Fibroblast of skin of left biceps (primary cell): ENCODE measurements at regions not wholly inside any gene's neighbourhood (a gene's known extent, or its start where the extent isn't known, plus 50 kb on each side); places are given as distances from the start of the nearest gene placed in this dataset.
"Not testable (repeated sequence)": the region's sequence is repeated elsewhere in the genome, so short reads cannot be mapped to it uniquely, and the experiment has no call there.

ENCODE experiments used
- DNase-seq, 2 experiments: peaks; one replicate each; pipeline ENCODE4 v3.0.0-alpha.2; 2013; ENCODE audit warnings: low read depth in 2 of 2

DNA sequence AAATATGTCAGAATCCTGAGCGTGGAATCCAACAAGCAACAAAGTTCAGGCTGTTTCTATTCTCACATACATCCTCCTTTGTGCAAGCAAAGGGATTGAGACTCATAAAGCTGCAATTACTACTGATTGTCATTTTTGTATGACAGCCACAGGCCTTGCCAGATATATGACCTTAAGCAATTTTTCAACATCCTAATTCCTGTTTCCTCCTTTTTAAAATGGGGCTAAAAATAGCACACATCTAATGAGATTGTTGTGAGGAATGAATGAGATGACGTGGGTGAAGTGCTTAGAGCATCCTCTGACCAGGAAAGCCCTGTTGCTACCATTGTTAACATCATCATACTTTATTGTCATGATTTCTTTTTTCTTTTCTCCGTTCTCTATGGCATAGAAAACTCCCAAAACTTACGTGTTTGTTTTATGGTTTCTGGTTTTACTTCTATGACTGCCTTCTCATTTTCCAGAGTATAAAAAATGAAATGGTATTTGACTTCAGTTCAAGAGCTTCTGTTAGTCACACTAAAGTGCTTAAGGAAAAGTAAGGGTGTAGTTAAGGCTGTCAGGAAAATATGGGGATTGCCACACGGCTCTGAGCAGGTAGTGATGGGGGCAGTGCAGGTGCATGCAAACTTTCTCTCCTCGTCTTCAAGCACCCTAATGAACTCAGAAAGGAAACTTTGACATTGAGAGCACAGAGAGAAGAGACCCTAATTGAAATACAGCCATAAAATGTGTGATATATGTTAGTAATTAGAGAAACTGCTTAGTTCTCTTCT, 590.6 kb upstream of the NETO1 start:
- no peak for DNase-seq

DNA sequence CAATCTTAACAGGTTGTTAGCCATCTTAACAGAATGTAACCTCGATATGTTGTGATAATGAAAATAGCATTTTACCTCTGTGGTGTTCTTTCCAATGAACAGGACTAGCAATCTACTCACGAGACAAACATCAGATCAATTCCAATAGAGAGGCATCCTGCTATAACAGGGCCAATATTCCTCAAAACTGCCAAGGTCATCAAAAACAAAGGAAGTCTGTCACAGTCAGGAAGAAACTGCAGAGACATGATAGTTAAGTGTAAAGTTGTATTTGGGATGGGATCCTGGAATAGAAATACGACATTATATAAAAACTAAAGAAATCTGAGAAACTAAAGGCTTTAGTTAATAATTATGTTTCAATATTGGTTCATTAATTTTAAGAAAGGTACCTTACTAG, 588.9 kb upstream of the NETO1 start:
- no peak for DNase-seq

DNA sequence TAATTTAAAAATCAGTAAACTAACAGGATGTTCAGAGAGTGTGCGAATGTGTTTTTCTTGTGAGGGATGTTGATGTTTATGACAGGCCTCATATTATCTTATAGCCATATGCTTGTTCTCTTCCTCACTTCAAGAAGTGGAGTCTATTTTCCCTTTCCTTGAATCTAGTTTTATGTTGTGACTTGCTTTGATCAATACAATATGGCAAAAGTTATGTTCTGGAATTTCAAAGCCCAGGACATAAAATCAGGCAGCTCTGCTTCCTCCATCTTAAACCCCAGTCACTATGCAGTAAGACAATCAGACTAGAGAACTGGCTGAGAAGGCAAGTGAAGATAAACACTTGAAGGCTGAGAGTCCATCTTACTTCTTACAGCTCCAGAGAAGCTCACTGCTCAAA, 585.1 kb upstream of the NETO1 start:
- no peak for DNase-seq

DNA sequence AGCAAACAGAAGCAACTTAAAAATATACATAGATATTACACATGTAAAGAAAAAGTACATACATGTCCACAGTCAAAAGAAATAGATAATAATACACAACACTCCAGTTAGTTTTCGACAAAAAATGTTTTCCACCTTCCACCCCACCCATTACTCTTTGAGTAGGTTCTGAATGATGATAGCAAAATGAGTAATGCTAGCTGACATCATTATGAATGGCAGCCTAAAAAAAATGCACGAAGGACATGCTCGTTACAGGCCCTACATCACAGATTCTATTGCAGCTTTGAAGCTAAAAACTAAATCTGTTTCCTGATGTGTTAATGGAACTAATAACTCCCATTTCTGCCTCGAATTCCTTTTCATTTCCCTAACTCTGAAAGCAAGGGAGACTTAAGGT, 578.7 kb upstream of the NETO1 start:
- DNase-seq = no peak

DNA sequence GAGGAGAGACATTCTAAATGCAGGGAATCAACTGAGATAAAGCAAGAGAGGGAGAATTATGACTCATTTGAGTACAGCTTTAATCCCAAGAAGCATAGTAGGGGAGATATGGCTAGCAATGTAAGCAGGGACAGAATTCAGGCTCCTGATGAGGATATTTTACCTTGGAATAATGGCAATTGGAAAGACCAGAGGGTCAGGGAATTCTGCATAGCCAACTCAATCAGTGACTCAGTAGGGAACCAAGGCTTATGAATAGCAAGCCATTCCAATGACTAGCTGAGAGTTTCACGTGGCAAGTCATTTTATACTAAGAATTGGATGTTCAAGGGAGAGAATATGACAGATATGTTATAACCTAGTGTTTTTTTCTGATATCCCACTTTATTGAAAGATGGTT, 563.8 kb upstream of the NETO1 start:
- no peak for DNase-seq

DNA sequence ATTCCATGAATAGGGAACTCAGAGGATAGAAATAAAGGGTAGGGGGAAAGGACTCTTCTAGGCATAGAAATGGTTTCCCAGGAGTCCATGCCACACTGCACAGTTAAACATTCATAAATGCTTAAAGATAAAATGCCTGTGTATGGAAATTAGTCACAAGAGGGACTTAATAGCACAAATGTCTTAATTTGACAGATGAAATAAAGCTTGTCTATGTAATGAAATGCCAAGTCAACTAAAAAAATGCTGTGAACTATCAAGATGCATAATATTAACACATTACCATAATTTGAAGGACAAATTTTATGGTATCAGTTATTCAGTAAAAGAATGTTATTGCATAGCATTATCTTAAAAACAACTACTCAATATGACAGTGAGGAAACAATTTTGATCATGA, 553.2 kb upstream of the NETO1 start:
- no peak for DNase-seq

DNA sequence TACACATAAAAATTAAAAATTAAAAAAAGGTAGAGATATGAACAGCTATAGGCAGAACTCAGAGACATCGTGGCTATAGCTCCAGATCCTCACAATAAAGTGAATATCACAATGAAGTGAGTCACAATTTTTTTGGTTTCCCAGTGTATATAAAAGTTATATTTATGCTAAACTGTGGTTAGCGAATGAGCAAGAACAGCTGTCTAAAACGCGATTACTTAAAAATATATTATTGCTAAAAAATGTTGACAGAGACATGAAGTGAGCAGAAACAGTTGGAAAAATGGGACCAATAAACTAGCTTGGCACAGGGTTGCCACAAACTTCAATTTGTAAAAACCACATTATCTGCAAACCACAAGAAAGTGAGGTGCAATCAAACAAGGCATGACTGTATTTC, 551.7 kb upstream of the NETO1 start:
- DNase-seq = no peak

DNA sequence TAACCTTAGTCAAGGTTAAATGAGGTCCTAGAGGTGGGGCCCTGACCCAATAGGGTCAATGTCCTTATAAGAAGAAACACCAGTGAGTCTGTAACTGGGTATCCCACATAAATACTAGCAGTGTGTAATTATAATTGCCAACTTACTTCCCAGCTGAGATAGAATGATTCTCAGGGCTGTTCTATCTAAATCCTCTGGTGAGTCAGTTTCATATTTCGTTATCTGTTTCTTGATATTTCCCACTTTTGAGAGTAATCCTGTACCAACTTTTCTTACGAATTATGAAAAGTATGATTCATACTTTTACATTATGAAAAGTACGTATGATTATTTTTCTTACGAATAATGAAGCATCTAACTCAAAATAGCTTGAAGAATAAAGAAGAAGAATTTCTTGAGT, 546.8 kb upstream of the NETO1 start:
- DNase-seq = no peak

DNA sequence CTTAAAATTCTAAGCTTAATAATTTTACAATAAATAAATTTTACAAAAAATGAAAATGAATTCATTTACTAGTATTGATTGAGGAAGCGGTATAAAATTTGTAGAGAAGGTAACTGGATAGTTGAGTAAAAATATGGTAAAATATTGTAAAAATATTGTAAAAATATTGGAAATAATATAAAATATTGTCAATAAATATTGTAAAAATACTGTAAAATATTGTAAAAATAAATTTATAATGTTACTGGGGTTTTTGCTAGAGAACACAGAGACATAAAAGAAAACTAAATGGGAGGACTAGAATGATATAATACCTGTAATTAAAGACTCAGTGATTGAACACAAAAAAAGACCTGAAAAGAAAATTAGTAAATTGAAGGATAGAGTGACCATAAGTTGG, 546.3 kb upstream of the NETO1 start:
- no peak for DNase-seq

DNA sequence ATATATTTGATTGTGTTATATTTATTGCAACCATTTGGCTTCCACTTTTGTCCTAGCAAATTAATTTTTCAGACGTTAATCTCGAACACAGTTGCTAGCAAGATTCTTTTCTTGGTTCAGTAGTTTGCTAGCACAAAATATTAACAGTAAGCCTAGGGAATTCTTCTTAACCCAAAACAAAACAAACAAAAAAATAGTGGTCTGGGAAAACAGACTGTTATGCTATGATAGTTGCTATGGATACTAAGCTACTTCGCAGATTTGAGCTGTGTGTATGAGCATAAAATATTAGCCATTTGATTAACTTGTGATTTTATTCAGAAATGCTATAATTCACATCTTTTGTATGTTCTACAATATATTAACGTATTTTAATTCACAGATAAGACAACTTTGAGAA, 541.5 kb upstream of the NETO1 start:
- DNase-seq = no peak

DNA sequence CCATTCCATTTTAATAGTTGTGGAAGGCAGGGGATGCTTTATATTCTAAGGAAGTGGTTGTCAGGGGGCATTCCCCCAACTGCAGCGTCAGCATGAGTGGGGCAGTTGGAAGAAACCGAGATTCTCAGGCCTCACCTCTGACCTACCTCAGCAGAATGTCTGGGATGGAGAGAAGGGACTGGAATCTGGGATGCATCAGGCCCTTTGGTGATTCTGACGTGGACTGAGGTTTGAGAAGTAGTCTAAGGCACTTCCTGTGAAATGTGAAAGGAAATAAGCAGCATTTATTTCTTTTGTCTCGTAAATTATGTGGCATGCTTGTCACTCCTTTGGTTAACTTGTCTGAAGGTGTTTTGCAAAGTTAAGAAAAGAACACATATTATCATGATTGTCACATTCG, 540.7 kb upstream of the NETO1 start:
- DNase-seq = no peak

DNA sequence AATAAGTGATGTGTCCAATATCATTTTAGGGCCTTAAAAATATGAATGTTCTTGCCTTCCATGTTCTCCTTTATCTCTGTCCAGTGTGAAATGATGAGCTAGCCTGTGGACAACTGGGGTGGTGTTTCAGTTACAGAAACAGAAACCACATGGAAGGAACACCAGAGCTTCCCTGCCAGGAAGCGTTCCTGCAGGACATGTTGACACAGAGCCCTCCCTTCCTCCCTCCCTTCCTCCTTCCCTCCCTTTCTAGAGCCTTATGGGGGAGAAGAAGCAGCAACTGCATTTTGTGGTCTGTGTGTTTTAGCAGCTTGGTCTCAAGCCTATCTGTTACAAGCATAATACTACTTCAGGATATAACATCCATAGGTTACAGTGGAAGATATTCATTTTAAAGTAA, 539.7 kb upstream of the NETO1 start:
- DNase-seq = no peak

DNA sequence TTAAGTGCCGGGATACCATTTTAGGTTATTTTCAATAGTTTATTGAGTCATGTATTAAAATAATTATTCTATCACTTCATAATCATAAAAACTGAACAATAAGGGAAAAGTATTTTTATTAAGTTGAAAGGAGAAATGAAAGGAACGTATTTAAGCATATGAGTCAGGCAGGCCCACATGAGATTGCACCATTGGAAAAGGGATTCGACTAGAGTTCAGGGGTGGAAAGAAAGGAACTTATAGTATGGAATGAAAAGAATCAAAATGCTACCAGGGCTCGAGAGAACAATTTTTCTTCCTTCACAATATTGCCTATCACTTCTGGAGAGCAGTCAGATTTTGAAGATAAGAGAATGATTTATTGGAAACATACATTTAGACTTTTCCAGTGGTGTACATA, 516.5 kb upstream of the NETO1 start:
- no peak for DNase-seq

DNA sequence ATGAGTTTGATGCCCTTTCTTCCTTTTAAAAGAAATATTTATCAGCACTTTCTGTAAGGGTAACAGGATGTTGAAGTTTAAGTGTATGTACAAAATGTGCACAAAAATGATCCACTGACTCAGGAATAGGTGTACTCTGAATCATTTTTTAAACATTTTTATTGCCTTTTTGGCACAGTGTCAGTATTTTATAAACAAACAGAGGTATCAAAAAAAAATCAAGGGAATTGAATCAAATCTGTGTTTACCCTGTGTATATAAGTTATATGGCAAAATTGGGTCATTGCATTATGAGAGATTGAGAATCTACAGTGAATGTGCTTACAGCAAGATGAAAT, 513.9 kb upstream of the NETO1 start:
- no peak for DNase-seq

DNA sequence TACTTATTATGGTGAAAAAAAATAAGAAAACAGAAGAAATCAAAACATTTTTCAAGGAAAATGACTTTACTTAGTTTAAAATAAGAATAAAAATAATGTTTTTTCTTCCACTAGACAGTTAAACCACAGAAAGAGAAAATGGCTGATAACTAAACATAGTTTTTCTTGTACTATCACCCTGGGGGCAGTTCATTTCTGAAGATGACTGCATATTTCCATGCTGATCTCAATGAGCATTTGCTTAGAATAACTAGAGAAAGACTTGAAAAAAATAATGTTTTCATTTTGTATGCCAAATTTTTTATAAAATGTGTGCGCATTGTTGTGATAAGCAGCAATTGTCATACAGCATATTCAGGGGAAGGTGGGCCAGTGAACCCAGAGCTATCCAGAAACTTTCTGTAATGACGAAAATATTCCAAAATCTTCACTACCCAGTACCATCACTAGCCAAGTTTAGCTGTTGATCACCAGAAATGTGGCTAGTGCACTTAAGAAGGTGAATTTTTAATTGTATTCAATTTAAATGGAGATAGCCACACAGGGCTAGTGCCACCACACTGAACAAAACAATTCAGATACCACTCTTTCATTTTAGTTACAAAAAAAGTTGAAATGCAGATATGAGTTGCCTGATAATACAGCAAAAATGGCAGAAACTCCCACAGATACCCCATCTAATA, 513.4 kb upstream of the NETO1 start:
- no peak for DNase-seq

DNA sequence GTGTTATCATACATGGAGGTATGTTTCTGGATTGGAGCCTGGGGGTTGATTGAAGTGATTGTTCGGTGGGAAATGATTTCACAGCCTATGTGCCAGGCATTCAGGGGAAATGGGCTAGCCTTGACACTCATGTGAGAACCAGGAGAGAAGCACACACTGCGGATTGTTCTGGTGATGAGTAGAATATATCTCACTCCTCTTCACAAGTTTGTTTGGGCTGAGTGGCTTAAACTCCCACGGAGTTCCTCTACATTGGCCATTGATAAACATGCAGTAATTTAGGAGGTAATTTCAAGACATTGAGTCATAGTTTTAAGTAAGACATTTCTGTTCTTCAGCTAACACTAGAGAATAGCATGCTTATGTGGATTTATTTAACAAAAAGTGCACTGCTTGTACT, 498.9 kb upstream of the NETO1 start:
- DNase-seq = no peak

DNA sequence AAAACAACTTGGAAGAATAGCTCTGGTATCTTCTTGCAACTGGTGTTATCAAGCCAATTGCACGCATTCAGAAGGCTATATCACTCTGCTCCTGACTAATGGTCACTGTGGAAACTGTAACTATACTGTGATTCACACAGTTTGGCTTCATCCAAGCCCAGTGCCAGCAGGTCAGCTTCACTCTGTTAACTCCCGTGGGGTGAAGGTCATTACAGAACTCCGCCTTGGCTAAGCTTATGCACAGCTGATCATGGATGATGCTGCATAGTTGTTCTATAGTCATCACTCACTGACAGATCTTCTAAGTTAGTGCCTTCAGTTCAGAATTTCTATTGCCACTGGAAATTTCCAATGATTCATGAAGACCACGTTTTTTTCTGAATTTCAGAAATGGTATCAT, 497.2 kb upstream of the NETO1 start:
- DNase-seq = peak in 1 of 2 experiments; percentile 5

DNA sequence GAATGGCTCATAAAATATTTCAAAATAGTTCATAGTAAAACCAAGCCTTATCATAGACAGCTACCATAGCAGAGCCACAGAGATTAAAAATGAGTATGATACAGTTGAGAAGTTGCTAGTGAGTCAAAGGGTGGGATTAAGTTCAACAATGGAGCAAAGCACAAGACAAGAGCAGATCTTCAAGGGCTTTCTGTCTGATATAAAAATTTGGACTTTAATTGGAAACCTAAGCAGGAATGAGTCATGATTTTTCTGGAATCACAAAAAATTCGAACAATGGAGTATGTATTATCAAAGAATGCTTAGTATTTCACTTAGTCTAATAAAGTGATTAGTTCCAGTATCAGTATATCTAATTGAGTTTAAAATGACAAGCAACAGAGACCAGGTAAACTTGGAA, 487.3 kb upstream of the NETO1 start:
- no peak for DNase-seq

DNA sequence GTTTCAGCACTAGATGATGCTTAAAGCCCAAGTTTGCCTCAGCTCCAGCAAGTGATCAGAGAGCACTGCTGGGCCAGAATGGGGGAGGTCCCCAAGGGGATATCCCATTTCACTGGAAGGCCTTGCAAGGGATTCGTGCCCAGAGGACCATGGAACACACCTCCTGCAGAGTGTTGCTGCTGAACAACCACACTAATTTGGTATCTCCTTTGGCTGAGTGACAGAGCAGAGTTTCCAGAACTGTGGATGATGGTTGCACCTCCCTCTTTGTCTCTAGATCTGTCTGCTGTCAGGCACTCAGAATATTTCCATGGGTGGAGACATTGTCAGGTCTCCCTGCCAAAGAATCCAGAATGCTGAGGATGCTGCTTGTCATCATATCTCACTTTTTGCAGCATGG, 484.8 kb upstream of the NETO1 start:
- peak; percentile 13 to 18 for DNase-seq

DNA sequence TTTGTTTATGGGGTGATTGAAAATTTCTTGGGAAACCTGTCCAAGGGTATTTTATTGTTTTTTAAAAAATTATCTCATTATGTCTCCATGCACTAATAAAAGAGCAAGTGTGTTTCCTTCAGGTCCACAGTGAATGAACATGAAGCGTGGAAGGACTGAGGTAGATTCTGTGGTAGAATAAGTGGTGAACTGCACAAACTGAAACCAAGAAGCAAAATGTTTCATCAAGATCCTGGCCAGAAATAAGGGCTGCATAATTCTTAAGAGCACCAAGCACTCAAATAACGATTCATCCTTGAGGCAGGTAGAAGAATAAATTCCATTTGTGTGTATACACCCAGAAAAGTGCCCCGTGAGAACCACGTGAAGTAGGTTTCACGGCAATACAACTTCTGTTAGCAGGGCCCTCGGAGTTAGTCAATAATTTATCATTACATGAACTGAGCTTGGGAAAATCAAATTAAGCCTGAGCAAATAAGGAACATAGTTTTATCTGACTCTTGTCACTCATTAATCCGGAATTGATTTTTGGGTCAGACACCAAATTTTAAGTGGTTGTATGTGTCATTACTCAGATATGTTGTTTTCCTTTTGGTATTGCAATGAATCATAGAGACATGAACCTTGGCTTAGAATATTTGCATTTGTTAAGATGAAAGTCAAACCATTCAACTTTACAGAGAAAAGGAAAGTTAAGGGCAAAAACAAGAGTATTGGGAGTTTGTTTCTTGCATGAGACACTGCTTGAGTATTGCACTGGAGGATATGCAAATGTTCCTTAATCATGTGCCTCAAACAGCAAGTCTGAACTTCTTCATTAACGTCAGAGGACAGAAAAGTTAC, 472.6 kb upstream of the NETO1 start:
- no peak for DNase-seq

DNA sequence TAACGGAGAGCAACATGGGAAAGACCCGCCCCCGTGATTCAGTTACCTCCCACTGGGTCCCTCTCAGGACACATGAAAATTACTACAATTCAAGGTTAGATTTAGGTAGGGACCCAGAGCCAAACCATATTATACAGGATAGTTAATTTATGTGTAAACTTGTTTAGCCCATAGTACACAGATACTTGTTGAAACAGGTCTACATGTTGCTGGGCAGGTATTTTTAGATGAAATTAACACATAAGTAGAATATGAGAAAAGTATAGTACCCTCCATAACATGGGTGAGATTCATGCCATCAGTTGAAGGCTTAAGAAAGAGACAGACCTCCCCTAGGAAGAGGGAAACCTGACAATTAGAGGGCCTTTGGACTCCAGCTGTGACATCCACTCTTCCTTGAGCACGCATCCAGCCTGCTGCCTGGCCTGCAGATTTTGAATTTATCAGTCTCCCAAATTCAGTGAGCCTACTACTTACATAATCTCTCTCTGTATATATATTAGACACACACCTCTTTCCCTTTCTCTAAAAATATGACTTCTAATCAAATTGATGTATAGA, 463.5 kb upstream of the NETO1 start:
- DNase-seq = no peak

DNA sequence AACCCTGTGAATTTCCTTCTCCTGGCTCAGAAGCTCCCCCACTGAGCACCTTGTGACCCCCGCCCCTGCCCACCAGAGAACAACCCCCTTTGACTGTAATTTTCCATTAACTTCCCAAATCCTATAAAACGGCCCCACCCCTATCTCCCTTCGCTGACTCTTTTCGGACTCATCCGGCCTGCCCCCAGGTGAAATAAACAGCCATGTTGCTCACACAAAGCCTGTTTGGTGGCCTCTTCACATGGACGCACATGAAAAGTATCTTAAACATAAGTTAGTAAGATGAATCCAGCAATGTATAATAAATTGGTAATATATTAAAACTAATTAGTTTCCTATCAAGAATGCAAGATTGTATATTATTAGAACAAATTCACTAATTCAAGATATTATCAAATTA, 462.3 kb upstream of the NETO1 start:
- DNase-seq = not testable (repeated sequence)
